Mesenchymal stem cell (in vitro differentiated cells and primary cell): ENCODE measurements at regions not wholly inside any gene's neighbourhood (a gene's known extent, or its start where the extent isn't known, plus 50 kb on each side); places are given as distances from the start of the nearest gene placed in this dataset.
A peak's percentile ranks its signal among the peaks of the same experiment; 100 is the strongest.

ENCODE experiments used
- DNase-seq: peaks from one replicate; pipeline ENCODE4 v3.0.0-alpha.2; 2013
- H2AFZ ChIP-seq: one replicate; pipeline ENCODE4 v1.6.1; 2013; ENCODE audit warnings: low read depth, mild to moderate bottlenecking, control low read depth, inconsistent platforms, low read length, moderate library complexity
- H2AK5ac ChIP-seq: 2 replicates; pipeline ENCODE4 v1.6.1; 2013; ENCODE audit warnings: low read length, moderate library complexity, mild to moderate bottlenecking, inconsistent platforms; ENCODE audit not compliant: severe bottlenecking
- H2BK120ac ChIP-seq: one replicate; pipeline ENCODE4 v1.6.1; 2013; ENCODE audit warnings: low read depth, mild to moderate bottlenecking, inconsistent platforms, low read length, moderate library complexity
- H2BK12ac ChIP-seq, 2 experiments: one replicate each; pipeline ENCODE4 v1.6.1; 2013; ENCODE audit warnings: inconsistent platforms in 2 of 2, low read length in 2 of 2, mild to moderate bottlenecking in 2 of 2, moderate library complexity in 2 of 2, control low read depth in 1 of 2
- H2BK15ac ChIP-seq: one replicate; pipeline ENCODE4 v1.6.1; 2013; ENCODE audit warnings: mild to moderate bottlenecking, low read depth, inconsistent platforms; ENCODE audit not compliant: poor library complexity, severe bottlenecking
- H2BK5ac ChIP-seq: 2 replicates; pipeline ENCODE4 v1.6.1; 2013; ENCODE audit warnings: low read depth, mild to moderate bottlenecking, low read length, control low read depth, inconsistent platforms; ENCODE audit not compliant: poor library complexity, severe bottlenecking
- H3K14ac ChIP-seq, 2 experiments: one replicate each; pipeline ENCODE4 v1.6.1; 2013; ENCODE audit warnings: inconsistent platforms in 2 of 2, low read length in 2 of 2, control low read depth in 1 of 2, mild to moderate bottlenecking in 1 of 2, moderate library complexity in 1 of 2
- H3K18ac ChIP-seq, 2 experiments: one replicate each; pipeline ENCODE4 v1.6.1; 2013; ENCODE audit warnings: inconsistent platforms in 2 of 2, low read length in 2 of 2, control low read depth in 1 of 2, low read depth in 1 of 2, mild to moderate bottlenecking in 1 of 2
- H3K23ac ChIP-seq, 2 experiments: one replicate each; pipeline ENCODE4 v1.6.1; 2013; ENCODE audit warnings: inconsistent platforms in 2 of 2, low read length in 2 of 2, mild to moderate bottlenecking in 2 of 2, moderate library complexity in 2 of 2, control low read depth in 1 of 2
- H3K27ac ChIP-seq: 2 replicates; pipeline ENCODE4 v1.5.1; 2013; ENCODE audit warnings: mild to moderate bottlenecking, moderate library complexity, low read length, control low read depth, inconsistent platforms; ENCODE audit not compliant: poor library complexity, severe bottlenecking
- H3K27me3 ChIP-seq, 2 experiments: 2 replicates each; pipeline versions ENCODE4 v1.6.1 to v1.7.0; 2013; ENCODE audit warnings: low read length in 2 of 2, mild to moderate bottlenecking in 2 of 2, moderate library complexity in 2 of 2, control low read depth in 1 of 2, inconsistent platforms in 1 of 2; ENCODE audit not compliant: control insufficient read depth in 1 of 2, insufficient read depth in 1 of 2
- H3K36me3 ChIP-seq, 2 experiments: 2 replicates each; pipeline versions ENCODE4 v1.6.1 to v1.7.0; 2013; ENCODE audit warnings: low read length in 2 of 2, control low read depth in 1 of 2, inconsistent platforms in 1 of 2, low read depth in 1 of 2, mild to moderate bottlenecking in 1 of 2; ENCODE audit not compliant: insufficient read depth in 2 of 2, control insufficient read depth in 1 of 2
- H3K4ac ChIP-seq, 2 experiments: one replicate each; pipeline ENCODE4 v1.6.1; 2013; ENCODE audit warnings: inconsistent platforms in 2 of 2, low read length in 2 of 2, mild to moderate bottlenecking in 2 of 2, moderate library complexity in 2 of 2, control low read depth in 1 of 2, low read depth in 1 of 2
- H3K4me1 ChIP-seq: 2 replicates; pipeline ENCODE4 v1.6.1; 2013; ENCODE audit warnings: low read depth, low read length, control low read depth; ENCODE audit not compliant: control insufficient read depth, insufficient read depth
- H3K4me2 ChIP-seq: 2 replicates; pipeline ENCODE4 v1.6.1; 2013; ENCODE audit warnings: low read length, mild to moderate bottlenecking, inconsistent platforms; ENCODE audit not compliant: poor library complexity, severe bottlenecking
- H3K4me3 ChIP-seq, 2 experiments: 2 replicates each; pipeline versions ENCODE4 v1.5.1 to v1.7.0; 2013; ENCODE audit warnings: low read length in 2 of 2, mild to moderate bottlenecking in 2 of 2, control low read depth in 1 of 2, low read depth in 1 of 2; ENCODE audit not compliant: insufficient read depth in 1 of 2
- H3K79me1 ChIP-seq: replicated peaks from 2 replicates; pipeline ENCODE4 v1.6.1; 2013; ENCODE audit warnings: mild to moderate bottlenecking, control low read depth, low read length, inconsistent platforms; ENCODE audit not compliant: poor library complexity, severe bottlenecking
- H3K9ac ChIP-seq: 2 replicates; pipeline ENCODE4 v1.7.0; 2013; ENCODE audit warnings: mild to moderate bottlenecking, low read length, moderate library complexity
- H3K9me3 ChIP-seq: 2 replicates; pipeline ENCODE4 v1.7.0; 2013; ENCODE audit warnings: mild to moderate bottlenecking, low read length; ENCODE audit not compliant: control insufficient read depth
- H4K8ac ChIP-seq: one replicate; pipeline ENCODE4 v1.6.1; 2013; ENCODE audit warnings: inconsistent platforms, mild to moderate bottlenecking, low read length, moderate library complexity
- H4K91ac ChIP-seq: one replicate; pipeline ENCODE4 v1.6.1; 2013; ENCODE audit warnings: mild to moderate bottlenecking, low read length, inconsistent platforms
- WGBS: methylation state at CpG from one replicate; pipeline ENCODE4 v1.1.7; 2013; ENCODE audit warnings: mixed read lengths; 5-methylcytosine and 5-hydroxymethylcytosine counted together

GRCh38 chr3:112741983-112742382 is 101.0 kb upstream of the CCDC80 start:
- Histone ChIP-seq H3K4ac (no peak overlapping the region), H4K8ac (no peak overlapping the region), H2BK120ac (no peak overlapping the region), H4K91ac (no peak overlapping the region), H2BK15ac (no peak overlapping the region), H3K4me3 (no peak overlapping the region), H3K9ac (no peak overlapping the region), H3K9me3 (no peaks in the 10 kb centered on the region), H3K36me3 (no peaks in the 10 kb centered on the region), H3K23ac (no peak overlapping the region), H3K27ac (no peak overlapping the region), H2BK5ac (no peak overlapping the region), H3K27me3 (no peaks in the 10 kb centered on the region), H3K4me1 (peaks cover 1% of the 10 kb centered on the region), H2AFZ (no peak overlapping the region), H3K79me1 (no peaks in the 10 kb centered on the region), H3K14ac (no peak overlapping the region), H3K4me2 (no peak overlapping the region), H2AK5ac (no peak overlapping the region), H2BK12ac (no peak overlapping the region), H3K18ac (no peak overlapping the region)
- DNase-seq, result no peak

GRCh38 chr3:112740835-112741234 is 99.9 kb upstream of the CCDC80 start:
- H2BK12ac ChIP-seq, result no peak overlapping the region
- no peak overlapping the region for H2AK5ac ChIP-seq
- no peak overlapping the region for H3K14ac ChIP-seq
- no peak overlapping the region for H3K27ac ChIP-seq
- H3K9me3 ChIP-seq, result no peaks in the 10 kb centered on the region
- no peak overlapping the region for H3K23ac ChIP-seq
- H3K79me1 ChIP-seq, result no peaks in the 10 kb centered on the region
- no peak overlapping the region for H2AFZ ChIP-seq
- no peak overlapping the region for H4K8ac ChIP-seq
- H4K91ac ChIP-seq, result no peak overlapping the region
- H3K4me3 ChIP-seq, result no peak overlapping the region
- 100% methylated on average over 2 of the region's 4 CpGs for WGBS
- H2BK15ac ChIP-seq, result no peak overlapping the region
- no peak overlapping the region for H2BK120ac ChIP-seq
- no peaks in the 10 kb centered on the region for H3K4me1 ChIP-seq
- no peaks in the 10 kb centered on the region for H3K36me3 ChIP-seq
- no peaks in the 10 kb centered on the region for H3K27me3 ChIP-seq
- no peak overlapping the region for H2BK5ac ChIP-seq
- no peak for DNase-seq
- H3K18ac ChIP-seq, result no peak overlapping the region
- no peak overlapping the region for H3K9ac ChIP-seq
- no peak overlapping the region for H3K4me2 ChIP-seq
- H3K4ac ChIP-seq, result no peak overlapping the region

DNA sequence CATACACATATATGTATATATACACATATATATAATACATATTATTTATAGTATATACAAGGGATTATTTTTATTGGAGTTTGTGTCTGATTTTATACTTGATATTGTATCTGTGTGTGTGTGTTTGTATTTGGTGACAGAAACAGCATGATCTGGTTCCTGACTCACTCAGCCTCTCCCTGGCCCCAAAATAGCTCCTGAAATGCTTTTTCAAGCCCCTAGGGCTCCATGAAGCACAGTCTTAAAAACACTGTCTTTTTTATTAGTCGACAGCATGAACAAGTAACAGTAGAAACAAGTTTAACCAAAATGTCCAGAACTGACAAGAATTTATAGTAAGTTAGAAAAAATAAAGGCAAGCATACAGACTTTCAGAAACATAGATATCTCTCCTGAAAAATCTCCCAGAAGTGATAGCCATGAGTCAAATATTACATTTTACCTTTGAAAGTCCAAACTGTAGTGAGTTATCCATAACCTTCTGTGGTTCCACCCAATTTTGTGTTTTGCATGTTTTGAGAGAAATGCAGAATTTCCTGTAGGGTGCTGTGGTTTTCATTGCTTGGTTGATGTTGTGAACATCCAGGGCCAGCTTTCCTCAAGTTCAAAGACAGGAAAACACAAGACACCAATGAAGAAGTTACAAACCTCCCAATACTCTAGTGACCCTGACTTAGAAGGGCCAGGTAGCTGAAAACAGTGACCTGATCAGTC is 98.5 kb upstream of the CCDC80 start:
- Histone ChIP-seq H3K79me1 (no peaks in the 10 kb centered on the region), H3K14ac (no peak overlapping the region), H3K4ac (no peak overlapping the region), H2BK5ac (no peak overlapping the region), H3K23ac (no peak overlapping the region), H3K9me3 (no peaks in the 10 kb centered on the region), H3K27ac (no peak overlapping the region), H4K91ac (no peak overlapping the region), H2AK5ac (no peak overlapping the region), H3K27me3 (no peaks in the 10 kb centered on the region), H3K9ac (peak overlapping the region; percentile 2), H2BK12ac (no peak overlapping the region), H2BK15ac (no peak overlapping the region), H3K36me3 (no peaks in the 10 kb centered on the region), H3K4me2 (no peak overlapping the region), H3K18ac (no peak overlapping the region), H4K8ac (no peak overlapping the region), H2AFZ (no peak overlapping the region), H3K4me3 (no peak overlapping the region), H3K4me1 (no peaks in the 10 kb centered on the region), H2BK120ac (no peak overlapping the region)
- WGBS, result no CpG with 5 or more reads among the region's 1 CpG
- no peak for DNase-seq

- no peak overlapping the region for H2AK5ac ChIP-seq
- no peaks in the 10 kb centered on the region for H3K36me3 ChIP-seq
- no peak overlapping the region for H2BK12ac ChIP-seq
- no peak overlapping the region for H3K27ac ChIP-seq
- H3K4me3 ChIP-seq, result no peak overlapping the region
- no peaks in the 10 kb centered on the region for H3K9me3 ChIP-seq
- no peak overlapping the region for H3K14ac ChIP-seq
- H2BK5ac ChIP-seq, result no peak overlapping the region
- no peaks in the 10 kb centered on the region for H3K27me3 ChIP-seq
- H3K23ac ChIP-seq, result no peak overlapping the region
- no peak for DNase-seq
- no peak overlapping the region for H4K91ac ChIP-seq
- no peak overlapping the region for H4K8ac ChIP-seq
- no peak overlapping the region for H2AFZ ChIP-seq
- no peak overlapping the region for H3K4me2 ChIP-seq
- no peak overlapping the region for H2BK120ac ChIP-seq
- H2BK15ac ChIP-seq, result no peak overlapping the region
- no peaks in the 10 kb centered on the region for H3K79me1 ChIP-seq
- H3K18ac ChIP-seq, result no peak overlapping the region
- no peak overlapping the region for H3K4ac ChIP-seq
- peak overlapping the region; percentile 62 for H3K9ac ChIP-seq
- H3K4me1 ChIP-seq, result no peaks in the 10 kb centered on the region
Measured at GRCh38 chr3:112738366-112738765, 97.4 kb upstream of the CCDC80 start.
